SH-SY5Y (cell line): ENCODE measurements at regions not wholly inside any gene's neighbourhood (a gene's known extent, or its start where the extent isn't known, plus 50 kb on each side); places are given as distances from the start of the nearest gene placed in this dataset.

Experiments
- GATA2 ChIP-seq: IDR thresholded peaks from 2 replicates; pipeline ENCODE4 v1.6.1; 2011; ENCODE audit warnings: mild to moderate bottlenecking, low read depth, low read length
- GATA3 ChIP-seq: IDR thresholded peaks from 2 replicates; pipeline ENCODE4 v1.6.1; 2011; ENCODE audit warnings: low read depth, mild to moderate bottlenecking, low read length, moderate library complexity

- TF ChIP-seq GATA2, result no peak
- no peak for TF ChIP-seq GATA3
Measured at GRCh38 chr10:105857268-105858264, 1216.5 kb downstream of the SORCS3 start.
